GM12864 (cell line): ENCODE measurements at regions not wholly inside any gene's neighbourhood (a gene's known extent, or its start where the extent isn't known, plus 50 kb on each side); places are given as distances from the start of the nearest gene placed in this dataset.

Experiments used
- DNase-seq: peaks from one replicate; pipeline ENCODE4 v3.0.0-alpha.2; 2011; ENCODE audit warnings: low read depth
- H3K4me3 ChIP-seq: 2 replicates; pipeline ENCODE4 v1.5.1; 2011; ENCODE audit warnings: mild to moderate bottlenecking, low read depth, low read length, control low read depth
- TF ChIP-seq, protein P1 (sequence below): IDR thresholded peaks from 2 replicates; pipeline ENCODE4 v1.5.1; 2011; ENCODE audit warnings: low read depth, mild to moderate bottlenecking, moderate library complexity, low read length, control low read depth, inconsistent platforms; ENCODE audit errors: missing control alignments

DNA sequence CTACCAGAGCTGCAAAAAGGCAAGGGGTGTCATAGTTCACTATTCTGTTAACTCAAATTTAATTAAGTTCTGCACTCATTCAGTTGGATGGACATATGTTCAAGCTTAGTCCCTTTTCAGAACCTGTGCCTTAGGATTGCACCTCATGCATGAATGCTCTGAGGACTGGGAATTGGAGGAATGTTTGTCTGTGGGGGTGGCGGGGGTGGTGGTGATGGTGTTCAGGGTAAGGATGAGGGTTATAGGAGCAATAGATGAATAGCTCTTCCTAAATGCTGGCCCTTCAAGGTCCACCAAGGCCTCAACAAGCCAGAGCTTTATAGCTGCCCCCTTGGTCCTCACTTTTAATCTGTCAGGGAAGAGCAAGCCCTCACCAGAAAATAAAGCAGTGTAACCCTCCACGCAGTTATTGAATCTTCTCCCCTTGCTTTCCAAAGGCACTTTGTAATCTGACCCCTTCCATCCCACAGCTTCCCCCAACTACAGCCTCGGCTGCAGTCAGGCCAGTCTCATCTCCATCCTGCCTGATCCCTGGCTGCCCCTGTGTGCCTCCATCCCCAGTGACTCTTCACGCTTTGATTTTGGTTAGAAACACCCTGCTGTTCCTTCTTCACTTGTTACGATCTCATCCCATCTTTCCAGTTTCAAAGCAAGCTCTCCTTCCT lies 221.6 kb upstream of the LMCD1 start:
- TF ChIP-seq, protein P1, sequence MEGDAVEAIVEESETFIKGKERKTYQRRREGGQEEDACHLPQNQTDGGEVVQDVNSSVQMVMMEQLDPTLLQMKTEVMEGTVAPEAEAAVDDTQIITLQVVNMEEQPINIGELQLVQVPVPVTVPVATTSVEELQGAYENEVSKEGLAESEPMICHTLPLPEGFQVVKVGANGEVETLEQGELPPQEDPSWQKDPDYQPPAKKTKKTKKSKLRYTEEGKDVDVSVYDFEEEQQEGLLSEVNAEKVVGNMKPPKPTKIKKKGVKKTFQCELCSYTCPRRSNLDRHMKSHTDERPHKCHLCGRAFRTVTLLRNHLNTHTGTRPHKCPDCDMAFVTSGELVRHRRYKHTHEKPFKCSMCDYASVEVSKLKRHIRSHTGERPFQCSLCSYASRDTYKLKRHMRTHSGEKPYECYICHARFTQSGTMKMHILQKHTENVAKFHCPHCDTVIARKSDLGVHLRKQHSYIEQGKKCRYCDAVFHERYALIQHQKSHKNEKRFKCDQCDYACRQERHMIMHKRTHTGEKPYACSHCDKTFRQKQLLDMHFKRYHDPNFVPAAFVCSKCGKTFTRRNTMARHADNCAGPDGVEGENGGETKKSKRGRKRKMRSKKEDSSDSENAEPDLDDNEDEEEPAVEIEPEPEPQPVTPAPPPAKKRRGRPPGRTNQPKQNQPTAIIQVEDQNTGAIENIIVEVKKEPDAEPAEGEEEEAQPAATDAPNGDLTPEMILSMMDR = no peak
- no peak overlapping the region for H3K4me3 ChIP-seq
- no peak for DNase-seq

DNA sequence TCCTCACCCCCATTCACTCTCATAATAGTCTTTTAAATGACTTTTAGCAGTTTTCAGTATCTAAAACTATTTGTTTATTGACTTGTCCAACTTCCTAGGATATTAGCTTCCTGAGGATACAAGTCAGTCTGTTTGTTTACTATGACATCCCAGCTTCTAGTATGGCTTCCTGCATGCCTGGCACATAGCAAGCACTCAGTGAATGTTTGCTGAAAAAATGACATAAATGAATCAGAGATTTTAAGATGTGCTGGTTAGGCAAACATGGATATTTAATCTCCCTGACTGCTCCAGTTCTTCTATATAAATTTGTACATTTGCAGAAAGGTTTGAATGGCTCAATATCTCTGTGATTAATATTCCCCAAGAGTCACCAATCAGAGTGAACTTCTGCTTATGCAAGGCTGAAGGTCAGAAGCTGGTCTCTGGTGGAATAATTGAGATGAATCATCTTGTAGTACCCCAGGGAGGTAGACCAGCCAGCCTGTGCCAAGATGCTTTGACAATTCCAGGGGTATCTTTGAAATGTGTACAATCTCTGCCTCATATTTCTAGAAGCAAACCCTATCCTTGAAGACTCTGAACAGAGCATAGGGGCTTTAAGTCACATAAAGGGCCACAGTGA lies 219.0 kb upstream of the LMCD1 start:
- no peak overlapping the region for H3K4me3 ChIP-seq
- DNase-seq = no peak
- TF ChIP-seq, protein P1 = no peak

DNA sequence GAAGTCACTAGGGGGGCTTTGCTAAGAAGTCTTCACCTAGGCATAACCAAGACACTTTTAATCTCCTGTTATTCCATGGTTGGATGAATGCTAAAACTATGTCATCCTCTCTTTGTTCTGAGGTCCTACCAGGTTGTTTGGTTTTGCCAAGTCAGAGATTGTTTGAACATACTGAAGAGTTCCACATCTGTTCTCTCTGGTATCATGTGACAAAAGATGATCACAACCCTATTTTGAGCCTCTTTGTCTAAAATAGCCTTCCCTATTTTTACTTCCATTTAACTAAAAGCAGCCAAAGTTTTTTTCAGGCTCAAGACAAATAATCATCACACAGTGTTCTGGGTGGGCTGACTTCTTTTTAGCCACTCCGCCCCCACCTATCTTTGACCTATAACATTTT lies 218.4 kb upstream of the LMCD1 start:
- TF ChIP-seq, protein P1 = no peak
- no peak for DNase-seq
- no peak overlapping the region for H3K4me3 ChIP-seq

DNA sequence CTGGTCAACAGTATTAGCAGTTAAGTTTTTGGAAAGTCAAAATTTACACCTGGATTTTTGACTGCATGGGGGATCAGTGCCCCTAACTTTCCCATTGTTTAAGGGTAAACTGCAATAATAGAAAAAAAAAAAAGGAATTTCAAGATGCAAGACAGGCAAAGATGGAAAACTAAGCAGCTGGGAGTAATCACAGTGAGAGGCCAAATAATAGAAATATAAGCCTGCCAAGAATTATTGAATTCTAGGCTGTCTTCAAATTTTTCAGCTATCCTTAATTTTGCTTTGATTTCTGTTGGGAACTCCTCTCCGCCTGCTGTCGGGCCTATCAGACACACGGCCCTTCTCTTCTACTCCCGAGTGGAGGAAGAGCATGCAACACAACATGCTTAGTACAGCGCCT lies 215.5 kb upstream of the LMCD1 start:
- TF ChIP-seq, protein P1 = no peak
- H3K4me3 ChIP-seq = no peak overlapping the region
- no peak for DNase-seq

DNA sequence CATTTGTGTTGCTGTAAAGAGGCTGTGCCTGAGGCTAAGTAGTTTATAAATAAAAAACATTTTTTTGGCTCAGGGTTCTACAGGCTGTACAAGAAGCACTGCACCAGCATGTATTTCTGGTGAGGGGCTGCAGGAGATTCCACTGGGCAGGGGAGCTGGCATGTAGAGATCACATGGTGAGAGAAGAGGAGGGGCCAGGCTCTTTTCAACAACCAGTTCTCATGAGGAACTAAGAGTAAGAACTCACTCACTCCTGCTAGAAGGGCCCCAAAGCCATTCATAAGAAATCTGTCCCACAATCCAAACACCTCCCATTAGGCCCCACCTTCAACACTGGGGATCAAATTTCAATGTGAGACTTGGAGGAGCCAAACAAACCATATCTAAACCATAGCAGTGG lies 214.9 kb upstream of the LMCD1 start:
- TF ChIP-seq, protein P1 = no peak
- no peak for DNase-seq
- no peak overlapping the region for H3K4me3 ChIP-seq

DNA sequence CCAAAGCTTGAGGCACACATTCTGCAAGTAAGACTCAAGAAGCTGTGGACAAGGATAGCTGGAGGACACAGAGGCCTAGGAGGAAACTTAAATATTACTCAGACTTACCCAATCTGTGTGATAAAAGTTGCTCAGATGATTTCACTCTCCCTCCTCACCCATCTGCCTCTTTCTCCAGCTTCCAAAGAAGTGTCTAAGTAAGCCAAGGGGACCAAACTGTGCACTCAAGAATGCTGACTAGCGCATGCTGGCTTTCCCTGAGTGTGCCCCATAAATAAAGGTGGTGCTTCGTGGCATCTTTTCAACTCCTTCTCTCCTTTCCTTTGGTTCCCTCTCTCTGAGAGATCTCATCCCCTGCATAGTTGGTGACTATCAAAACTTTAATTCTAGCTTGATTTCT lies 211.0 kb upstream of the LMCD1 start:
- DNase-seq = no peak
- no peak overlapping the region for H3K4me3 ChIP-seq
- TF ChIP-seq, protein P1 = no peak

DNA sequence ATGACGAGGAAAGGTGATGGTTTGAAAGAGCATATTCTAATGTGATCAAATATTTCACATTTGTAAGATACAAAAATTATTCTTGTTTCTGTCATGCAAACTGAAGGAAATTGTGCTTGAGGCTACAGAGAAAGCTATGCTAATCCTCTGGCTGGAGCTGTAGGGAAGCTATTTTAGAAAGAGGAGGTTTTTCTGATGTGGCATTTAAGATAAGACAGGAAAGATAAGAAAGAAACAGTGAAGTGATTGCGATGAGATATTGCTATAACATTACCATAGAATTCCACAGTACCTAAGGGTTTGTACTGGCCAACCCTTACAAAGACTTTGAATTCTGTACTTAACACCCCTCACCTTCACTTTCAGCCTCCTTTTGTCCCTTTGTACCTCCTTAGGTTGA lies 205.2 kb upstream of the LMCD1 start:
- no peak for DNase-seq
- TF ChIP-seq, protein P1 = no peak
- H3K4me3 ChIP-seq = no peak overlapping the region
